ENCODE measurements at regions not wholly inside any gene's neighbourhood (a gene's known extent, or its start where the extent isn't known, plus 50 kb on each side); places are given as distances from the start of the nearest gene placed in this dataset.
A peak's percentile ranks its signal among the peaks of the same experiment; 100 is the strongest.
"Not testable (repeated sequence)": the region's sequence is repeated elsewhere in the genome, so short reads cannot be mapped to it uniquely, and the experiment has no call there.

DNA sequence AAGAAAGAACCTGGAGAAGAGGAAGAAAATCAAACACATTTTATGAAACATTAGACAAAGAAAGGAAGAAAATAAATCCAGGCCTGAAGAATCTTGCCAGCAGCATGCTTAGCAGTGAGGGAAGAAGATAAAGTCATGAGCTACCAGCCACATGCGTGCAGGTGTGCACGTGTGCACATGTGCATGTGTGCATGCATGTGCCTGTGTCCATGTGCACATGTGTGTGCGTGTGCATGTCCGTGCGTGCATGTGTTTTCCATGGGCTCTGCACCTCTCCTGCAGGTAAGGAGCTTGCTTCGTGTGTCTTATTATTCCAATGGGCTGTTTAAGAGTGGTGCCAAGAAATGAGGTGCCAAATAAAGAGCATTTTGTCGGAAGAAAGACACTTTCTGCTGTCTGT, 322.2 kb downstream of the FGFR2 start:
- Histone ChIP-seq H3K9me3 (replicated peaks; ENCODE audit: control insufficient read depth, low read depth, low read length) (no peaks in the 10 kb centered on the region), H3K27ac (ENCODE audit: low read length) (no peak overlapping the region), H3K4me3 (ENCODE audit: low read length) (no peak overlapping the region), H3K36me3 (ENCODE audit: control insufficient read depth, insufficient read depth, low read length) (no peaks in the 10 kb centered on the region), H3K27me3 (ENCODE audit: control insufficient read depth, insufficient read depth, low read length) (no peaks in the 10 kb centered on the region), H3K4me1 (ENCODE audit: control insufficient read depth, insufficient read depth, low read length) (no peaks in the 10 kb centered on the region)
- WGBS (ENCODE audit: insufficient coverage) = 90% methylated on average over 7 of the region's 7 CpGs
- no peak for DNase-seq

DNA sequence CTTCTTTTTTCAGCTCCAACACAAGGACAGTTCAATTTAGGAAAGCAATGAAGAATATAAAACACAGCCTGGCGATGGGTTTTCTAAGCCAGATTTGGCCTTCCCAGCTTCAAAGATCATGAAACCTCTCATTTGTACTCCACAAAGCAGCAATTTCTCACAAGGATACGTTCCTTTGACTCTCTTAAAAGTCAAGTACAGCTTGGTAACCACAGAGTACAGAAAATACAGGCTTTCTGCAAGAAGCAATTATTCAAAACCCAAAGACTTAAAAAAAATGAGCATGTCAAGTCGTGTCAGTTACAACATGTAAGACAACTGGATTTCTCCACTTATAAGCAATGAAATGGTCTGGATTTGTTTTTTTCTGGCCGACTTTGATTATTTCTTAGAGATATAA, 321.4 kb downstream of the FGFR2 start:
- Histone ChIP-seq H3K4me3 (ENCODE audit: low read length) (no peak overlapping the region), H3K4me1 (ENCODE audit: control insufficient read depth, insufficient read depth, low read length) (no peaks in the 10 kb centered on the region)
- no CpG with 5 or more reads among the region's 4 CpGs for WGBS (ENCODE audit: insufficient coverage)

GRCh38 chr10:121278386-121278785, 319.9 kb downstream of the FGFR2 start:
- no CpG with 5 or more reads among the region's 3 CpGs for WGBS (ENCODE audit: insufficient coverage)
- not testable (repeated sequence) for H3K27ac ChIP-seq (ENCODE audit: low read length); H3K4me1 ChIP-seq (ENCODE audit: control insufficient read depth, insufficient read depth, low read length); H3K36me3 ChIP-seq (ENCODE audit: control insufficient read depth, insufficient read depth, low read length); DNase-seq; H3K4me3 ChIP-seq (ENCODE audit: low read length); H3K27me3 ChIP-seq (ENCODE audit: control insufficient read depth, insufficient read depth, low read length); H3K9me3 ChIP-seq (replicated peaks; ENCODE audit: control insufficient read depth, low read depth, low read length)

More for the DNA sequence above, 321.4 kb downstream of the FGFR2 start:
- Histone ChIP-seq H3K36me3 (ENCODE audit: control insufficient read depth, insufficient read depth, low read length) (no peaks in the 10 kb centered on the region), H3K27ac (ENCODE audit: low read length) (no peak overlapping the region), H3K27me3 (ENCODE audit: control insufficient read depth, insufficient read depth, low read length) (no peaks in the 10 kb centered on the region), H3K9me3 (replicated peaks; ENCODE audit: control insufficient read depth, low read depth, low read length) (no peaks in the 10 kb centered on the region)
- DNase-seq = no peak

- no peaks in the 10 kb centered on the region for H3K36me3 ChIP-seq (ENCODE audit: control insufficient read depth, insufficient read depth, low read length)
- H3K4me1 ChIP-seq (ENCODE audit: control insufficient read depth, insufficient read depth, low read length) = no peaks in the 10 kb centered on the region
- H3K9me3 ChIP-seq (replicated peaks; ENCODE audit: control insufficient read depth, low read depth, low read length) = no peaks in the 10 kb centered on the region
- no peak for DNase-seq
- no peaks in the 10 kb centered on the region for H3K27me3 ChIP-seq (ENCODE audit: control insufficient read depth, insufficient read depth, low read length)
- no CpG with 5 or more reads among the region's 2 CpGs for WGBS (ENCODE audit: insufficient coverage)
- no peak overlapping the region for H3K27ac ChIP-seq (ENCODE audit: low read length)
- H3K4me3 ChIP-seq (ENCODE audit: low read length) = no peak overlapping the region
These were observed 316.7 kb downstream of the FGFR2 start for GRCh38 chr10:121281576-121281975.

DNA sequence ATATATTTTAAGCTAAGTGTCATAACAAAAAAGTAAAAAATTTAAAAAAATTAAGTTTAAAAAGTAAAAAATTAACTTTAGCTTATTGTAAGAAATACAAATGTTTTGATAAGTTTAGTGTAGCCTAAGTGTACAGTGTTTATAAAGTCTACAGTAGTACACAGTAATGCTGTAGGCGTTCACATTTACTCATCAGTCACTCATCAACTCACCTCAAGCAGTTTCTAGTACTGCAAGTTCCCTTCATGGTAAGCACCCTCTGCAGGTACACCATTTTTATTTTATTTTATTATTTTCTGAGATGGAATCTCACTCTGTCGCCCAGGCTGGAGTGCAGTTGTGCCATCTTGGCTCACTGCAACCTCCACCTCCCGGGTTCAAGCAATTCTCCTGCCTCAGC, 316.0 kb downstream of the FGFR2 start:
- no peaks in the 10 kb centered on the region for H3K9me3 ChIP-seq (replicated peaks; ENCODE audit: control insufficient read depth, low read depth, low read length)
- H3K4me1 ChIP-seq (ENCODE audit: control insufficient read depth, insufficient read depth, low read length) = no peaks in the 10 kb centered on the region
- H3K4me3 ChIP-seq (ENCODE audit: low read length) = no peak overlapping the region
- no peak overlapping the region for H3K27ac ChIP-seq (ENCODE audit: low read length)
- H3K27me3 ChIP-seq (ENCODE audit: control insufficient read depth, insufficient read depth, low read length) = no peaks in the 10 kb centered on the region
- WGBS (ENCODE audit: insufficient coverage) = 100% methylated on average over 2 of the region's 3 CpGs
- H3K36me3 ChIP-seq (ENCODE audit: control insufficient read depth, insufficient read depth, low read length) = no peaks in the 10 kb centered on the region
- DNase-seq = no peak

- H3K9me3 ChIP-seq (replicated peaks; ENCODE audit: control insufficient read depth, low read depth, low read length) = no peaks in the 10 kb centered on the region
- H3K27ac ChIP-seq (ENCODE audit: low read length) = no peak overlapping the region
- H3K27me3 ChIP-seq (ENCODE audit: control insufficient read depth, insufficient read depth, low read length) = no peaks in the 10 kb centered on the region
- H3K4me1 ChIP-seq (ENCODE audit: control insufficient read depth, insufficient read depth, low read length) = no peaks in the 10 kb centered on the region
- no peak overlapping the region for H3K4me3 ChIP-seq (ENCODE audit: low read length)
- no peaks in the 10 kb centered on the region for H3K36me3 ChIP-seq (ENCODE audit: control insufficient read depth, insufficient read depth, low read length)
- DNase-seq = no peak
- WGBS (ENCODE audit: insufficient coverage) = 100% methylated on average over 1 of the region's 11 CpGs
These were observed 315.3 kb downstream of the FGFR2 start for GRCh38 chr10:121282797-121283515.

DNA sequence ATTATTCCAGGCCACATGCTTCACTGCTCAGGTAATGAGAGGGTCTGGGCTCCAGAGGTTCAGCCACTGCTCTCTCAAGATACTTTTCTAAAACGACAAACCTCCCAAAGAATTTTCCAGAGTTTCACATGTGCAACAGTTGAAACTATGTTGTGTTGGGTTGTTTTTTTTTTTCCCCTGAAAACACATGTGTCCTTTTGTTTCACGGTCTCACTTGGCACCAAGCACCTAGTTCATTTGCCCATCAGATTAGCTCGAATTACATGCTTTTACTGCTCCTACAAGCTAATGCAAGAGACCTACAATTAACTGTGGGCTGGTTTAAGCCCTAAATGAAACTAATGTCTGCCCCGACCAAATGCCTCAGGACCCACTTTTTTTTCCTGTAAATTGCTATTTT, 313.3 kb downstream of the FGFR2 start:
- no peak overlapping the region for H3K4me3 ChIP-seq (ENCODE audit: low read length)
- DNase-seq = peak; percentile 16
- no peaks in the 10 kb centered on the region for H3K36me3 ChIP-seq (ENCODE audit: control insufficient read depth, insufficient read depth, low read length)
- H3K4me1 ChIP-seq (ENCODE audit: control insufficient read depth, insufficient read depth, low read length) = no peaks in the 10 kb centered on the region
- no peak overlapping the region for H3K27ac ChIP-seq (ENCODE audit: low read length)
- no peaks in the 10 kb centered on the region for H3K27me3 ChIP-seq (ENCODE audit: control insufficient read depth, insufficient read depth, low read length)
- WGBS (ENCODE audit: insufficient coverage) = 20% methylated on average over 1 of the region's 4 CpGs
- H3K9me3 ChIP-seq (replicated peaks; ENCODE audit: control insufficient read depth, low read depth, low read length) = no peaks in the 10 kb centered on the region

GRCh38 chr10:121285406-121286196, 312.6 kb downstream of the FGFR2 start:
- WGBS (ENCODE audit: insufficient coverage) = no CpG with 5 or more reads among the region's 5 CpGs

DNA sequence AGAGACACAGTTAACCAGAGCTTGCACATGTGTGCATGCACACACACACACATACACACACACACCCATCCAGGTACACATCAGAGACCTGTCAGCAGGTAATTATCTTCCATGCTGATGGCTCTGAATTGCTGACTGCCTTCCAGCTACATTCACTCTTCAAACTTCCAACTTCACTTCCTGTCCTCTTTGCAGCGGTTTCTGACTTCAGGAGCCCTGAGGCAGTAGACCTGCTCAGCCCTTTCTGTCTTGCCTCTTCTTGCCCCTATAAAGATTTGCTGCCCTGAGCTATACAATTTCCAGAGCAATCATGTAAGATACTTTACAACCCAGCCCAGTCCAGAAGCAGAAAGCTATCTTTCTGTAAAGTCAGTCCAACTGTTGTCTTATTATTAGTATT, 310.2 kb downstream of the FGFR2 start:
- Histone ChIP-seq H3K4me3 (ENCODE audit: low read length) (no peak overlapping the region), H3K27me3 (ENCODE audit: control insufficient read depth, insufficient read depth, low read length) (peaks cover 9% of the 10 kb centered on the region), H3K27ac (ENCODE audit: low read length) (no peak overlapping the region), H3K4me1 (ENCODE audit: control insufficient read depth, insufficient read depth, low read length) (no peaks in the 10 kb centered on the region), H3K36me3 (ENCODE audit: control insufficient read depth, insufficient read depth, low read length) (no peaks in the 10 kb centered on the region), H3K9me3 (replicated peaks; ENCODE audit: control insufficient read depth, low read depth, low read length) (no peaks in the 10 kb centered on the region)
- no peak for DNase-seq
- WGBS (ENCODE audit: insufficient coverage) = no CpG with 5 or more reads among the region's 1 CpG

More at GRCh38 chr10:121285406-121286196, 312.6 kb downstream of the FGFR2 start:
- Histone ChIP-seq H3K4me3 (ENCODE audit: low read length) (no peak overlapping the region), H3K36me3 (ENCODE audit: control insufficient read depth, insufficient read depth, low read length) (no peaks in the 10 kb centered on the region), H3K9me3 (replicated peaks; ENCODE audit: control insufficient read depth, low read depth, low read length) (no peaks in the 10 kb centered on the region), H3K4me1 (ENCODE audit: control insufficient read depth, insufficient read depth, low read length) (no peaks in the 10 kb centered on the region), H3K27me3 (ENCODE audit: control insufficient read depth, insufficient read depth, low read length) (no peaks in the 10 kb centered on the region), H3K27ac (ENCODE audit: low read length) (no peak overlapping the region)
- DNase-seq = peak; percentile 8

- no CpG with 5 or more reads among the region's 6 CpGs for WGBS (ENCODE audit: insufficient coverage)
- no peak overlapping the region for H3K27ac ChIP-seq (ENCODE audit: low read length)
- no peaks in the 10 kb centered on the region for H3K36me3 ChIP-seq (ENCODE audit: control insufficient read depth, insufficient read depth, low read length)
- H3K27me3 ChIP-seq (ENCODE audit: control insufficient read depth, insufficient read depth, low read length) = peaks cover 10% of the 10 kb centered on the region
- DNase-seq = no peak
- no peak overlapping the region for H3K4me3 ChIP-seq (ENCODE audit: low read length)
- no peaks in the 10 kb centered on the region for H3K9me3 ChIP-seq (replicated peaks; ENCODE audit: control insufficient read depth, low read depth, low read length)
- no peaks in the 10 kb centered on the region for H3K4me1 ChIP-seq (ENCODE audit: control insufficient read depth, insufficient read depth, low read length)
These were observed 309.2 kb downstream of the FGFR2 start for GRCh38 chr10:121288864-121289661.
